Dermis microvascular lymphatic vessel endothelial cell (primary cell): ENCODE measurements at regions not wholly inside any gene's neighbourhood (a gene's known extent, or its start where the extent isn't known, plus 50 kb on each side); places are given as distances from the start of the nearest gene placed in this dataset.

Source experiments
- DNase-seq, 2 donors: peaks; one replicate each; pipeline versions ENCODE4 v3.0.0 to v3.0.0-alpha.2; 2010; ENCODE audit warnings: low read depth in 2 of 2

DNA sequence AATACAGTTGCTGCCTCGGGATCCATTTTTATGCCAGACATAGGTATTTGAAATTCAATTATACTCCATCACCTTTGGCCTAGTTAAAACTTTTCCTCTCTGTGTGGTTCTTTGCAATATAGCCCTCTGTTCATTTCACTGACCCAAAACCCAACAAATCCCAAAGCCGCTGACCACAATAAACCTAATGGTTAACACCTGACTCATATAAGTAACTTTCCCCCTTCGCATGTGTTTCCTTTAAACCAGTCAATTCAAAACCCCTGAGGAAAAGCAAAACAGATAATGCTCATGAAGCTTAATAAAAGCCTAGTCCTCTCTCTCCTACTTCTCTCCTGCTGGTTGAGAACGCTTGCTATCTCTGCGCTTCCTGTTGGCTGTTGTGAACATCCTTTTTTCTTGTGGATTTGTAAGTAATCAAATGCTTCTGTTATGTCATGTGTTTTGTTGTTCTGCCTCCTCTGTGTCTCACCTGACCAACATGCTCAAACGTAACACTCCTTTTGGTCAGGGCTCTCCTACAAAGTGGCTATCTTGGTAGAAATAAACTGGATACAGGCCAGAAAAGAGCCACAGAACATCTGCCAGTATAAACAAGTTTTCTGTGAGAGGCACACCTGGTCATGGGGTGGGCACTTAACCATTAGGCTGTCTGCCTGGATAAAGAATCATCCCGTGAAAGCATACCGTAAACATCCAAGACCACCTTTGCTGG, 652.6 kb downstream of the METTL15 start:
- DNase-seq: no peak

DNA sequence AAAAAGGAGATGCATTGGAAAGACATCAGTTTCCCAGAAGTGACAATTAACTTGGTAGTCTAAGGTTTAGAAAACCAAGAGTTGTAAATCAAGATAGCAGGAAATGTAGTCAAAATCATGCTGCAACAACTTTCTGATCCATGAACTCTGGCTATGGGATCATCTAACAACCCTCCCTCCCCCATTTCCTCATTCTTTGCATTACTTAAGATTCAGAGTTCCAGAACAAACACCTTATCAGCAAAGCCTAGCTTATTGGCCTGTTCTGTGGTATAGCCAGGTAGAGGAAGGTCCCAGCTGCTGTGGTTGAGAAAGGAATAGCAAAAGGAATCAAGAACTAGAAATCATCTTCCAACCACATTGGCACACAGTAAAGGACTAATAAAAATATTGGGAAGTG, 651.1 kb downstream of the METTL15 start:
- peak in 1 of 2 donors; percentile 23 for DNase-seq

DNA sequence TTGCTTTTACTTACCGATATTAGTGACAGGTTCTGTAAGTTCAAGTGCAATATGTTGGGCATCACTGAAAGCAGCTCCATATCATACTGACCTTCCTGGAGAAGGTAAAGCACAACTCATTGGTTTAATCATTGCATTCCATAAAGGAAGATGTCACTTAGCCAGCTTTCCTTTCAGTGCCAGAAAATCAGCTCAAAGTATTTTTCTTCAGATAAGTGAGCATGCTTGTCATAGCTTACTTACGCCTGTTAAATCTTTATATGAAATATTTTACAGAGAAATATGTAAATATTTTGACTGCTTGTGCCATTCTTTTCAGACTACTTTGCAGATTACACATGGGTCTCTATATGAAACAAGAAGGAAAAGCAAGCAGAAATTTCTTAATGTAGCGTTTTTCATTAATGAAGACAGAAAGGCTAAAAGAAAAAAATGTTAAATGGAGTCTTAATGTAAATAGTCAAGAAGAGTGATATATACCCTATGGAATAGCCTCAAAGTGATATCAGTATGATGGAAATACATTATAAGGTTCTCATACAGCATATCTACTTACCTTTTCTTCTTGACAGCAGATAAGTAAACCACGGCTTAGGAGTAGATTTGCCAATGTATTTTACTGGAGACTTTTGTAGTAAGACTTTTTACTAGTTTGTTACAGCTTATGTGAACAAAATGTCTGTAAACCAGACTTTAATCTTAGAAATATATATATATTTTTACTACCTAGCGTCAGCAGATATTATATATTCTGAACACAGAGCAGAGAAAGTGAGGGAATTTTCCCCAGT, 649.7 kb downstream of the METTL15 start:
- DNase-seq: peak in 1 of 2 donors; percentile 16

DNA sequence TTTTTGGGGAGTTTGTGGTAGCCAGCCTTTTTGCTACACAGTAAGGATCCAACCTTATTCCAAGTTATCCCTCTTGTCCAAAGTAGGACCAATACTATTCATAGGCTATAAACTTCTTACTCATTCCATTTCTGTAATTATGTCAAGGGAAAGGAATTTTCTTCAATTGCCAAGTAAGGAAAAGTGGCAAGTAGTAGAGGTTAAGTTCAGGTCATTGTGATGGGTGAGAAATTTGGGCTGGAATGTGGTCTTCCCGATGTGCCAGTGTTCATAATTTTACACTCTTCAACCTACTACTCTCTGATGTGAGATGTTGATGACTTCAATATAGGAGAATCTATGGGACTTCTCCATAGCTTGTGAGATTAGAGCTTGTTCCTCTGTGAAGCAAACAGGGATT, 648.8 kb downstream of the METTL15 start:
- DNase-seq: peak in 1 of 2 donors; percentile 16

DNA sequence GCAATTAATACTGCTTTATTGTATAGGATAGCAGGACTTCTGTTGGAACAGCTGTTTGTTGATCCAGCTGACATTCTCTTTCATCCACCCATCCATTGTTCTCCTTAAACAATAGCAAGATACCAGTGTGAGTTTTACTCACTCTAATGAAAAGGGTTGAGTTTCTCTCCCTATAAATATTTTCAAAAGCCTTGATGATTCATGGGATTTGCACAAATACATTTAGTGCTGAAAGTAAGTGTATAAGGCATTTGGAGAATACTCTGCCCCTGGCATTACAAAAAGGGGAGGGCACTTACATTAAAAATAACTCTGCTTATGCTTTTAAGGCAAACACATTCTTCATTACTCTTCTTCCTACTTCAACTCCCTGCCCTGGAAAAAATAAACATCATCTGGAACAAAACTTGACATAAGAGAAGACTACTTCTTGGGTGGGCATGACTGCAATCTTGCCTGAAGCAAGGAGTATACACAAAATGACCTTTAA, 634.9 kb downstream of the METTL15 start:
- peak in 1 of 2 donors; percentile 84 for DNase-seq

DNA sequence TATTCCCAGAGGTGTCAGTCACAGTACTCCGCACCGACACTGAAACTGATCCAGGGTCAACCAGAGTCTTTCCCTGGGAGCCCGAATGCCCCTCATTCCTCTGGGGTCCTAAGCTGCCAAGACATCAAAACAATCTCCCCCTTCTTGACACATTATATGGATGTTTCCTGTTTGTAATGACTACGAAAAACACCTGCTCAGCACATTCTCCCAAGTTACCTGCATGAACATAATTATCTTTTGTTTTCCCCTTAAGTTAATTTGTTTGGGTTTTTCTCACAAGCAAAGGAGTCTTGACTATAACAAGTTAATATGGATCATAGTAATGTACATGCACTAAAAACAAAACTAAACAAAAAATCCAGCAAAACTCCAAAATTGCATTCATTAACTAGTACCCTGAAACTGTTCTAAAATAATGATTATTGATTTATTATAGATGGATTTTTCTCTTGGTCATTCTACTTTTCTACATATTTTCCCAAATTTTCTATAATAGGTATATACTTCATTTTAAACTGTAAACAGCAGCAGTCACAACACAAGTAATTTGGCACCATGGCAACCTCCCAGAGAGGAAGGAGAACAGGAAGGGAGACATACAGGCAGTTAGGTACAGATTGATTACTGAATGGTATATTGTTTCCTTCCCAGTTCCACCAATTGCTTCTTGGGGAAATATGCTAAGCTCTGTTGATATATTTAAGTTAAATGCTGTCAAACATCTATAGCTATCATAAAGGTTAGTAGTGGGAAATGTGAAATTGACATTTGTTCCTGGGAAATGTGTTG, 631.5 kb downstream of the METTL15 start:
- DNase-seq: peak in 1 of 2 donors; percentile 52

DNA sequence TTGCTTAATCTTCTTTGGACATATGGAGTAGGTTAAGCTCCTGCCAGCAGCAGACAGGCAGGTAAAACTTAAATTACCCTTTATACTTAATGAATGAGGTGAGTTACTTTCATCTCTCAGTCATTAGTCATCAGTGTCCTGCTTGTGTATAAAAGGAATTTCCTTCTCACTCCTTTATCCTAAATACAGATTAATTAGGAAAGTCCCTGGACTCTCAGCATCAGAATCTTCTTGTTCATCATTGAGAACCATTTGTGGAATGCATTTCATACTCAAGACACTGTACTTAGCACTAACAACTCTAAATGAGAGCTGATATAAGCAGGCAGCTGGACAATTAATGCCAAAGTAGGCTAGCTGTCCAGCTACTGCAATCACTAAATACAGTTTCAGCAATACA, 630.4 kb downstream of the METTL15 start:
- no peak for DNase-seq

DNA sequence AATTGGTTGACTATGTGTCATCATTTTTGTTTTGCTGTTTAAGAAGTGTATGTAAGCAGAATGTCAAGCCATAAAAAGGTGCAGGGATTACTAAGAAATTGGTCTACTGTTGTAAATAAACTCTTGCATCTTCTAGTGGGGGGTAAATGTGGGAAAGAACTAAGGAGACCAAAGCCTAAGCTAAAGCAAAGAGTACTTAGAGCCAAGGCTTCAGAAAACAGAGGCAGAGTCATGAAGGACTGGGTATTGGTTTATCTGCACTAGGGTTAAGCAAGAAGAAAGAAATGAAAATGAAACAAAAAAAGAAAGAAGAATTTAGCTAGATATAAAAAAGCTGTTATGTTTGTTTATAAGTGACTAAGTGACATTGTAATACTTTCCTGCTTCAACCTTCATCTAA, 628.1 kb downstream of the METTL15 start:
- DNase-seq: no peak

DNA sequence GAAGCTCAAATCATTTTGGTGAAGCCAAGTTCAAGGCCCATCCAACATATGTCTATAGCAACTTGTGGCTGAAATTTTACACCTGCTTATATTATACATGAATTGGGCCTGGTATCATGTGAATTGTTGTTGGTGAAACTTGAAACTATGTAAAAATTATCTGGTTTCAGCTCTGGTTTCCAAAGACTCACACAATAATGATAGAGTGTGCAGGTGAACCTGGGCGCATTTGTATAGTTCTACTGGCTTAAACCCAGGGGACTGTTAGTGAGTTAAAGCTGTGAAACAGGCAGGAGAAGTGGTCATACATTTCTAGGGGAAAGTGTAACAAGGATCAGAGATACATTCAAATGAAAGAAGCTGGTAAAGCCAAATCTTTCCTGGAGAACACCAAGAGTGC, 627.3 kb downstream of the METTL15 start:
- no peak for DNase-seq

DNA sequence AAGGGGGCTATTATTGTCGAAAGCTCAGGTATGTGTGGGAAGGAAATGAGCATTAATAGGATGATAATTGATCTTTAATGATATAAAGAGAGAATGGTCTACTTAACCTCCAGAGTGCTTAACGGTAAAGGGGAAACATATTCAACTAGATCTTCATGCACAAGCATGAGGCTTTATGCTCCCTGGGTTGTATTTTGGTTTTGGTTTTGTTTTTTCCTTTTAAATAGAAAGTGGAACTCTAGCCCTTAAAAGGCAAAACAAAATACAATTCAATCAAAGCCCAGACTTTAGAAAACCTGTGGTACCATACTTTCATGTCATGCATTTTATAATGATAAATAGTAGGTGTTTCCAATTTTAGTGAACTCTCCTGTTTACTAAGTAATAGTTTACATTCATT, 622.7 kb downstream of the METTL15 start:
- DNase-seq: no peak

DNA sequence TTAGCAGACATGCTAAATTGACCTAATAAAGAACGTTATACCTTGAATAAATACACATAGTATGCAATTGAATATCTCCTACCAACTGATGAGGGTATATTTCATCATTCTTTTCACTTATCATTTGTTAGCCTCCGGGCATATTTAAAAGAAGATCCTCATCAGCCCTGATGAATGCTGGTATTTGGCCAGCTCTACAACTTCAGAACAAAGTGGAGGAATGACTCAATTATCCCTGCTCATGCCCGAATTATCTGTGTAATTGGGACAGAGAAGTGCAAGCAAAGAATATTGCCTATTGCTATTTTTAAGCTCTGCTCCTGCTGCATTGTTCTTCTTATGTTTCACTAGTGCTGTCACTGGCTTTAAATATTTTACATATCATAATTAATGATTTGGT, 622.1 kb downstream of the METTL15 start:
- no peak for DNase-seq

DNA sequence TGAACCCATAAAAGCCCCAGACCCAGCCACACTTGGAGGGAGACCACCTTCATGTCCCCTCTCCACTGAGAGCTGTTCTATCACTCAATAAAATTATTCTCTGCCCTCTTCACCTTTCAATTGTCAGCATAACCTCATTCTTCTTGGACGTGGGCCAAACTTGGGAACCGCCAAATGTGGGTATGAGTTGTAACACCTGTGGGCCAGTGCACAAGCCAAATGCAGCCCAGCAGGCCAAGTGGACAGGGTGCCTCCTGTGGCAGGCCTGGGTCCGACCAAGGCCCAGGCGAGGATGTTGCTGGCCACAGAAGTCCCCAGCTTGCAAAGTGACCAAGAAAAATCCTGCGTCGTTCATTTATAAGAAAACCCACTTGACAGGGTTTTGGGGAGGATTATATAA, 621.2 kb downstream of the METTL15 start:
- no peak for DNase-seq

DNA sequence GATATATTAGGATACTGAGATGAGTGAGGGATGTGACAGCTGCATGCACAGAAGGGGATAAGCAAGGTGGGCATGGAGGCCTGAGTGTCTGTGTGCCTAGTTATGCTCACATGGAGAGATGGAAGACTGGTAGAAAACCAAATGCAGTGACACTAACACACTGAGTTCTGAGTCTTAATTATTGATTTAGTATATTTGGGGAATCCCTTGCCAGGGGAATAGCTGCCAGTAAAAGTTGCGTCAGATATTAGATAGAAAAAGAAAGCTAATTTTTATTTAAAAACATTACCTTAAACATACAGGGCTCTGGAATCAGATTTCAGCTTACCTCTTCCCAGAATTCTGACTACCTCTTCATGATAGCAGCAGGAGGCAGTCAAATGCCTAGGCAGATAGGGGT, 620.5 kb downstream of the METTL15 start:
- no peak for DNase-seq

DNA sequence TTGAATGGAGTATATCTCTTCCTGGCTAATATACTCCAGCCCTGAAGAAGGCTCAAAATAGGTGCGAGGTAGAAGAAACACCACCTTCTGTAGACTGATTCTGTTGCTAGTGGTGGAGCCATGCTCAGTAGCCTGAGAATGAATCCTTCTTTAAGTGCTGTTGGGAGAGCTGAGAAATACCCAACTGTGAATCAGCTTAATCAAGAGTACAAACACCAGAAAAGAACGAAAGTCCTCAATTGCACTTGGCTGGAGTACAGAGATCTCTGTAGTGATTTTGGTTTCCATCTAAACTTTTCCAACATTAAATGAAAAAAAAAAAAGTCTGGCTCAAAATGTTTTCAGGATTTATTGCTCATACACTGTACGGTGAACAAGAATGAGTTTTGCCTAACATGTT, 619.1 kb downstream of the METTL15 start:
- no peak for DNase-seq

DNA sequence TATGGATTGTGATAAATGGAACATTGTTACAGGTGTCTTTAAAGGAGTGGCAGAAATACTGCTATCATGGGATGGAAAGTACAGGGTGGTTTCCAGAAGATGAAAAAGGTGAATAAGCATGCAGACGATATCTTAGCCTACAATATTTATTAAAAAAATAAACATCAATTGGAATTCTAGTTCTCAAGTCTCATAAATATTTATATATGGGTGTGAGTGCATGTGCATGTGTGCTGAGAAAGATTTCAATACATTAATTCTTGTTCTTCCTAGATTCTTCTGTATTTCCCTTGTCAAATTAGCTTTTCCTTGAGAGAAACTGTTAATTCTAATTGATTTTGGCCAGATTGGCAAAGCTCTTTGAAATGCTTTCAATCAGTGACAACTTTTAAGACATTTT, 618.2 kb downstream of the METTL15 start:
- no peak for DNase-seq

DNA sequence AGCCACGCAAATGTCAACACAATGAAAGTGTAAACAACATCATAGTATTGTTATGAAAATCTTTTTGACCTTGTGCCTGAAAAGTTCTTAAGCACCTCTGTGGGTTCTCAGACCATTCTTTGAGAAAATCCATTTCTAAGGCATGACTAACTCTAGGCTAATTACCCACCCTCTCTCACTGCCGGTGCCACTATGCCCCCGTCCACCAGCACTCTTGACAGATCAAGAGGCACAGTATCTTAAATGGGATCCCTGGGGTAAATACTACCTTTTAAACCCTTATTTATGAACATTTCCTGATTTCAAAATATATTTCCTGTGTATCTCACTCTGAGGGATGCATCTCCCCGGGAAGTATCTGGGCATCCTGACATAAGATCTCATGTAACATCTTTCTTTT, 607.5 kb downstream of the METTL15 start:
- DNase-seq: no peak

DNA sequence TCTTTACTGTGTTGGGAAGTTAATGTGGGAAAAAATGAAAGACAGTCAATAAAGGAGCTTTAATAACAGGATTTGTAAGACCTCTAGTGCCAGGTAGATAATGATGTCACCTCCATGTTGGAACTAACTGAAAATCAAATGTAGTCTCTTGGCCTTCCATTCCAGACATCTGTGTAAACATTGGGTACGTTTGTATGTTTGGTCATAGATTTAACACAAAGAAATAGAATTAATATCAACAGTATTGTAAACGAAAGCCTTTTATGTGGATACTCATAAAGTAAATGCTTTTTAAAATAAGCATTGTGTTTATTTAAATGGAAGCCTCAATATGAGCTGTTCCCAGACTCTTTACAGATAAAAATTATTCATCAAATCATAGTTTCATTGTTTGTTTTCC, 605.7 kb downstream of the METTL15 start:
- no peak for DNase-seq

DNA sequence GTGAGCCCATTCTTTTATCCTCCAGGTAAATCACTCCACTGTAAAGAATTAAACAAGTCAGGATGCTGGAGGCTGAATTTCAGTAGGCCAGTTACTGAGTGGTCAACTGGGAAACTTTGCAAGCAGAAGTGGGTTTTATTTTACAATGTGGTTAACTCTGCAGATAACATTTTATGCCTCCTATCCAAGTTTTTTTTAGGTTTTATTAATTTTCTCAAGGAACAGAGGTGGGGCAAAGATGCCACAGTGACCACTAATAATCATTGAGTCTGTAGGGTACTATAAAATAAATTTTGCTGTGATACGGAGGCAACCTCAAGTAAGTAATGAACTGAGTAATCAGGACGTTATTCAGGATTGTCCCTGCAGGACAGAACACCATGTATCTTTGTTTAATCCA, 599.9 kb downstream of the METTL15 start:
- no peak for DNase-seq

DNA sequence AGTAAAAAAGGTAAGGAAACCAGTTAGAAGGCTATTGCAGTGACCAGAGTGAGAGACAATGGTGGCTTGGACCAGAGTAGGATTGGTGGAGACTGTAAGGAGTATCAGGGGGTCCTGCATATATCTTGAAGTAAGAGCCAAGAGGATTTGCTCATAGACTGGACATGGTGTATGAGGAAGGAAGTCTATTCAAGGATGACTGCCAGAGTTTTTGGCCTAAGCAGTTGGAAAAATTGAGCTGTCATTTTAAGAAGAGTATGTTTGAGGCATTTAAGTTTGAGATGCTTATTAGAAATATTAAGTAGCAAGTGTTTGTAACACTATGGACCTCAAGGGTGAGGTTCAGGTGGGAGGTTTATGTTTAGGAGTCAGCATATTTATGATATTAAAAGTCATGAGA, 596.6 kb downstream of the METTL15 start:
- DNase-seq: peak in 1 of 2 donors; percentile 49

DNA sequence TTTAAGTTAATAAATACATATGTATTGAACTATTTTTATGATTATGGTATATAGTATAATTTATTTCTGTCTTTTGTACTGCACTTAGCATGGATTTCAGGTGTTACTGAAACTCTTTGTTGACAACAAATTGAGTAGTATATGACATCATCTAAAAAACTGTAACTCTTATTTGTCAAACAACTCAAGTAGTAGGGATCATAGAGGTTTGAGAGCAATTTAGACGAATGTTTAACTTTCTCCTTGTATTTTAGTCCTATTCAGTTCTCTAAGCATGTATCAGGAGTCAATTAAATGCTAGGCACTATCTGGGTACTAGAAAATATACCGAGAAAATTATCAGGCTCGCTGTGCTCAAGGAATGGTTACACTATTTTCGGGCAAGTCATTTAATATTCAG, 595.2 kb downstream of the METTL15 start:
- no peak for DNase-seq

DNA sequence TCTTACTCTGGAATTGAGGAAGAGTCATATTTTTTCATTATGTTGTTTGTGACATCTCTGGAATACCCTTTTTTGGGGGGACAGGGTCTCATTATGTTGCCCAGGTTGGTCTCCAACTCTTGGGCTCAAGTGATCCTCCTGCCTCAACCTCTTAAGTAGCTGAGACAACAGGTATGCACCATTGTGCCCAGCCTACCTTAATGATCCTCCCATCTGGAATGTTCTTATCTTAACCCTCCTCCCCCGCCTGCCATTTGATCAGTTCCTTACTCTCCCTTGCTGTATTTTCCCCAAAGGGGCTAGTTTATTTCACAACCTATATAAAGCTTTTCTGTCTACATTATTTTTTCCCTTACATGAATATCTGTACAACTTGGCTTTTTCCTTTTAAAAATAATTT, 594.7 kb downstream of the METTL15 start:
- DNase-seq: no peak

DNA sequence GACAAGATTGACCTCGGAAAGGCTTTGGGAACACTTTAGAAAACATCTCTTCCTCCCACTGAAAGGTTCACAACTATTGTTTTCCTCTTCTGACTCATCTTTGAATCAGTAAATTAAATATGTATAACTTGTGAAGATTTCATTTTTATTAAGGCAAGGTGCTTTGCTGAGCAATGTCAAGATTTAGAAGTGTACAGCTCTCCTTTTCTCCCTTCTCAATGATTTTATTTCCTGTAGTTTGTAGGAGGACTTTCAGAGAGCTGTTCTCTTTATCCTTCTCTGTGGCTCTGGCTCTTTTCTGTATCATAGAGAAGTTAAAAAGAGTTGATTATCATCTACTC, 594.2 kb downstream of the METTL15 start:
- DNase-seq: peak in 1 of 2 donors; percentile 41
